ENCODE measurements at regions not wholly inside any gene's neighbourhood (a gene's known extent, or its start where the extent isn't known, plus 50 kb on each side); places are given as distances from the start of the nearest gene placed in this dataset.

GRCh38 chr15:29568840-29569532 lies 253.3 kb downstream of the TJP1 start:
- TF ChIP-seq CTCF (optimal IDR thresholded peaks at IDR 0.05 in 1 of 3, IDR thresholded peaks at IDR 0.05 in 1 of 3, conservative IDR thresholded peaks at IDR 0.05 in 1 of 3; ENCODE audit: extremely low read depth in 1 of 3, insufficient read depth in 2 of 3, low read length in 3 of 3), result peak; percentile 27 to 57 (median 55)
- TF ChIP-seq EZH2 (IDR thresholded peaks at IDR 0.05; ENCODE audit: low read length), result no peak
